ENCODE measurements at regions not wholly inside any gene's neighbourhood (a gene's known extent, or its start where the extent isn't known, plus 50 kb on each side); places are given as distances from the start of the nearest gene placed in this dataset.
"Not testable (repeated sequence)": the region's sequence is repeated elsewhere in the genome, so short reads cannot be mapped to it uniquely, and the experiment has no call there.

- no peak for DNase-seq
Measured at GRCh38 chr2:176427549-176427948, 158.3 kb downstream of the MTX2 start.

GRCh38 chr2:176428944-176429469 lies 159.8 kb downstream of the MTX2 start:
- not testable (repeated sequence) for DNase-seq

- no peak for DNase-seq
Measured at GRCh38 chr2:176432434-176432833, 163.2 kb downstream of the MTX2 start.

- DNase-seq: no peak
Measured at GRCh38 chr2:176435729-176436128, 166.5 kb downstream of the MTX2 start.

- DNase-seq: no peak
Measured at GRCh38 chr2:176443946-176444345, 174.7 kb downstream of the MTX2 start.

- DNase-seq: no peak
Measured at GRCh38 chr2:176445956-176446355, 176.7 kb downstream of the MTX2 start.

GRCh38 chr2:176446718-176447414 lies 177.6 kb downstream of the MTX2 start:
- no peak for DNase-seq

GRCh38 chr2:176447616-176448015 lies 178.4 kb downstream of the MTX2 start:
- no peak for DNase-seq

- DNase-seq: no peak
Measured at GRCh38 chr2:176449852-176450251, 180.6 kb downstream of the MTX2 start.

- DNase-seq: no peak
Measured at GRCh38 chr2:176453784-176454183, 184.5 kb downstream of the MTX2 start.

GRCh38 chr2:176454893-176455815 lies 185.9 kb downstream of the MTX2 start:
- peak; percentile 82 for DNase-seq

GRCh38 chr2:176455816-176456291 lies 186.6 kb downstream of the MTX2 start:
- no peak for DNase-seq

GRCh38 chr2:176457481-176457880 lies 188.2 kb downstream of the MTX2 start:
- DNase-seq: no peak

GRCh38 chr2:176461098-176461808 lies 192.0 kb downstream of the MTX2 start:
- DNase-seq: no peak

- no peak for DNase-seq
Measured at GRCh38 chr2:176461809-176462670, 192.8 kb downstream of the MTX2 start.

- DNase-seq: no peak
Measured at GRCh38 chr2:176463546-176463945, 194.3 kb downstream of the MTX2 start.

- no peak for DNase-seq
Measured at GRCh38 chr2:176464886-176465564, 195.8 kb downstream of the MTX2 start.

GRCh38 chr2:176466918-176467452 lies 197.7 kb downstream of the MTX2 start:
- no peak for DNase-seq

GRCh38 chr2:176467595-176467994 lies 198.4 kb downstream of the MTX2 start:
- no peak for DNase-seq

GRCh38 chr2:176468457-176469113 lies 199.3 kb downstream of the MTX2 start:
- no peak for DNase-seq

- no peak for DNase-seq
Measured at GRCh38 chr2:176470713-176471112, 201.5 kb downstream of the MTX2 start.

Data from activated T-cell treated with anti-CD3 and anti-CD28 coated beads, Interleukin-2, amount 50 U/mL, for 1 hour (primary cell).